A673 (cell line): ENCODE measurements at regions not wholly inside any gene's neighbourhood (a gene's known extent, or its start where the extent isn't known, plus 50 kb on each side); places are given as distances from the start of the nearest gene placed in this dataset.

Experiments
- BruUV-seq: library from RNA; stranded (reverse); fragments of 400-500 nt; replicated peaks from 2 replicates; lab custom pipeline; 2021; lab: Mats Ljungman, UMichigan
- CTCF ChIA-PET: fragments of 300-600 bp; sonication (Branson Sonifier 250); formaldehyde crosslinking; loops from one replicate; lab custom pipeline; 2022; ENCODE audit warnings: antibody characterized with exemption; lab: Charles Lee
- POLR2A ChIA-PET: fragments of 300-600 bp; sonication (Branson Sonifier 250); formaldehyde crosslinking; loops from one replicate; lab custom pipeline; 2022; ENCODE audit warnings: antibody characterized with exemption; ENCODE audit not compliant: low non-redundant PET; lab: Charles Lee
- DNase-seq: peaks from one replicate; pipeline ENCODE4 v3.0.0-alpha.2; 2015; ENCODE audit warnings: low spot score
- H3K27ac ChIP-seq: fragments of 200-600 bp; sonication (generic); 2 replicates; pipeline ENCODE4 v1.5.1; 2016; ENCODE audit warnings: mixed run types, low read depth, mild to moderate bottlenecking, mixed read lengths, antibody characterized with exemption, low read length; ENCODE audit not compliant: poor library complexity, severe bottlenecking
- H3K27me3 ChIP-seq: fragments of 200-600 bp; sonication (generic); replicated peaks from 2 replicates; pipeline ENCODE4 v1.6.1; 2017; ENCODE audit warnings: mixed run types, low read depth, mild to moderate bottlenecking, mixed read lengths, antibody characterized with exemption, low read length; ENCODE audit not compliant: insufficient read depth, poor library complexity
- H3K36me3 ChIP-seq: fragments of 200-600 bp; sonication (generic); 2 replicates; pipeline ENCODE4 v1.6.1; 2016; ENCODE audit warnings: mixed run types, mild to moderate bottlenecking, mixed read lengths, antibody characterized with exemption, low read length; ENCODE audit not compliant: insufficient read depth, poor library complexity, severe bottlenecking
- H3K4me1 ChIP-seq: fragments of 200-600 bp; sonication (generic); 2 replicates; pipeline ENCODE4 v1.6.1; 2017; ENCODE audit warnings: mixed run types, mild to moderate bottlenecking, mixed read lengths, antibody characterized with exemption, low read length; ENCODE audit not compliant: insufficient read depth, poor library complexity, severe bottlenecking
- H3K4me3 ChIP-seq: fragments of 200-600 bp; sonication (generic); 2 replicates; pipeline ENCODE4 v1.5.1; 2016; ENCODE audit warnings: low read depth, mixed run types, mild to moderate bottlenecking, mixed read lengths, low read length; ENCODE audit not compliant: poor library complexity, severe bottlenecking
- H3K9me3 ChIP-seq: fragments of 200-600 bp; sonication (generic); 2 replicates; pipeline ENCODE4 v1.6.1; 2016; ENCODE audit warnings: mixed run types, low read depth, mild to moderate bottlenecking, mixed read lengths, antibody characterized with exemption, low read length; ENCODE audit not compliant: poor library complexity, severe bottlenecking
- CTCF ChIP-seq: fragments of 300-800, 200-600 bp; sonication (generic); conservative IDR thresholded peaks from 2 replicates; pipeline ENCODE4 v1.5.1; 2017; ENCODE audit warnings: low read depth, mild to moderate bottlenecking, antibody characterized with exemption, low read length, moderate library complexity, mixed read lengths
- EZH2 ChIP-seq: fragments of 200-600 bp; sonication (generic); IDR thresholded peaks from 2 replicates; pipeline ENCODE4 v1.6.1; 2017; ENCODE audit warnings: borderline replicate concordance, low read depth, mild to moderate bottlenecking, mixed read lengths, antibody characterized with exemption, low read length; ENCODE audit not compliant: poor library complexity, severe bottlenecking
- intact Hi-C: fragments of 100-400 bp; cut with micrococcal nuclease; formaldehyde crosslinking; loops from one replicate; pipeline ENCODE4 v1.10.0; 2022; ENCODE audit not compliant: unreplicated experiment

- H3K27ac ChIP-seq: no peak overlapping the region
- H3K9me3 ChIP-seq: peaks cover 32% of the 10 kb centered on the region
- no peaks in the 10 kb centered on the region for H3K36me3 ChIP-seq
- no peaks in the 10 kb centered on the region for H3K4me1 ChIP-seq
- ChIA-PET CTCF (no interaction called here), POLR2A (no interaction called here)
- no peak for DNase-seq
- H3K27me3 ChIP-seq: no peaks in the 10 kb centered on the region
- intact Hi-C loops: no loop called here
- no peak overlapping the region for H3K4me3 ChIP-seq
- no peak for TF ChIP-seq CTCF
- no peak for TF ChIP-seq EZH2
- no TSS peak for BruUV-seq
Observed at GRCh38 chr5:8956659-8957058, 589.2 kb downstream of the SEMA5A start.

- Histone ChIP-seq H3K4me3 (no peak overlapping the region), H3K36me3 (no peaks in the 10 kb centered on the region), H3K9me3 (peaks cover 39% of the 10 kb centered on the region), H3K4me1 (no peaks in the 10 kb centered on the region), H3K27me3 (no peaks in the 10 kb centered on the region), H3K27ac (no peak overlapping the region)
- CTCF ChIA-PET: no interaction called here
- intact Hi-C loops: no loop called here
- DNase-seq: no peak
- TF ChIP-seq CTCF (no peak), EZH2 (no peak)
- POLR2A ChIA-PET: no interaction called here
- BruUV-seq: no TSS peak
Observed at GRCh38 chr5:8958602-8959001, 587.3 kb downstream of the SEMA5A start.

- H3K9me3 ChIP-seq: peaks cover 41% of the 10 kb centered on the region
- H3K27me3 ChIP-seq: no peaks in the 10 kb centered on the region
- ChIA-PET CTCF (no interaction called here), POLR2A (no interaction called here)
- H3K4me1 ChIP-seq: no peaks in the 10 kb centered on the region
- no peak for DNase-seq
- intact Hi-C loops: no loop called here
- TF ChIP-seq EZH2 (no peak), CTCF (no peak)
- H3K36me3 ChIP-seq: no peaks in the 10 kb centered on the region
- H3K27ac ChIP-seq: no peak overlapping the region
- BruUV-seq: no TSS peak
- H3K4me3 ChIP-seq: no peak overlapping the region
Observed at GRCh38 chr5:8961219-8961618, 584.7 kb downstream of the SEMA5A start.
